ENCODE measurements at regions not wholly inside any gene's neighbourhood (a gene's known extent, or its start where the extent isn't known, plus 50 kb on each side); places are given as distances from the start of the nearest gene placed in this dataset.
A peak's percentile ranks its signal among the peaks of the same experiment; 100 is the strongest.

DNA sequence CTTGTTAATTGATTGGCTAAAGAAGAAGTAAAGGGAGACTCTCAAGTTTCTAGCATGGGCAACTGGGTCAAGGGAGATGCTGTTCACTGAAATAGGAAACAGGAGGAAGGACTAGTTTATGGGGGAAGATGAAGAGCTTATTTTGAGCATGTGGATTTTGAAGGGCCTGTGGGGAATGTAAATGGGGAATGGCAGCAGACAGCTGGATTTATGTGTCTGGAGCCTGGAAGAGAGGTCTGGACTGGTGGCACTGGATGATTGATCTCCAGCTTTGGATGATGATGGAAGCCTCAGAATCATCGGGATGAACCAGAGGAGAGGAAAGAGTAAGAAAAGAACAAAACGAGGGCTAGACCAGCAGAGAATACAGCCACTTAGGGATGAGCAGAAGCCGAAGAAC is 54.9 kb upstream of the ENAH start:
- in situ Hi-C loops (cut with HindIII; ENCODE audit: low pct_unique_long_range_greater_than_20kb, low sequenced_read_pairs) = no loop called here
- no peak for DNase-seq (ENCODE audit: low read depth)

DNA sequence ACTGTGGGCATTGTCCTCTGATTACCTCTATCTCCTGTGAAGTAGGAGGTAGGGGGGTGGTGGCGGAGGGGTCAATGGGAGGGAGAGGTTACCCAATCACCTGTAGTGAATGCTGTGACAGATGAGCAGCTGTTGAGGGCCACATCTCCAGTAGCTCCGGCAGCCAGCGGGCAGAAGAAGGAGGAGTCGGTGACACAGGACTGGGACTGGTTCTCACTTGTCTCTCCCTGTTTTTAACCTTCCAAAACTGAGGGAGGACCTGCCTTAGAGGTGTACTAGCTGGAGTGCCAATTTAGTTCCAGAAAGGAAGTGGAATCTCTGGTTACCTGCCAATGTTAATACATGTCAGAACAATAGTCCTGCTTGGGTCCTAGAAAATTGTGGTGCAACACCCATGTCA is 56.2 kb upstream of the ENAH start:
- in situ Hi-C loops (cut with HindIII; ENCODE audit: low pct_unique_long_range_greater_than_20kb, low sequenced_read_pairs) = no loop called here
- no peak for DNase-seq (ENCODE audit: low read depth)

DNA sequence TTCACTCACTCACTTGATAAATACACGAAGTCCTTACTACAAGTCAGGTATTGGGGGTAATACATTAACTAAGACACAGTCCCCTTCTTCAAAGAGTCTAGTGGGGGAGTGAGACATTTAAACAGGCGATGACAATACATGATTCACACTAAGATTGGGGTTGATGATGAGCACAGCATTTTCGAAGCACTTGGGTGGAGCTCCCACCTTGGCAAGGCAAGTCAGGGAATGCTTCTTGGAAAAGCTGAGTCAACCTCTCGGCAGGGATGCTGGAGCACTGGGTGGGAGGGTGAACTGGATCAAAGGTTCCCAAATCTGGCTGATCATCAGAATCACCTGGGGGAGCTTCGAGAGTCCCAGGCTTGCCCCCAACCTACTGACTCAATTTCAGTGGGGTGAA is 57.9 kb upstream of the ENAH start:
- peak; percentile 83 for DNase-seq (ENCODE audit: low read depth)
- in situ Hi-C loops (cut with HindIII; ENCODE audit: low pct_unique_long_range_greater_than_20kb, low sequenced_read_pairs) = no loop called here

DNA sequence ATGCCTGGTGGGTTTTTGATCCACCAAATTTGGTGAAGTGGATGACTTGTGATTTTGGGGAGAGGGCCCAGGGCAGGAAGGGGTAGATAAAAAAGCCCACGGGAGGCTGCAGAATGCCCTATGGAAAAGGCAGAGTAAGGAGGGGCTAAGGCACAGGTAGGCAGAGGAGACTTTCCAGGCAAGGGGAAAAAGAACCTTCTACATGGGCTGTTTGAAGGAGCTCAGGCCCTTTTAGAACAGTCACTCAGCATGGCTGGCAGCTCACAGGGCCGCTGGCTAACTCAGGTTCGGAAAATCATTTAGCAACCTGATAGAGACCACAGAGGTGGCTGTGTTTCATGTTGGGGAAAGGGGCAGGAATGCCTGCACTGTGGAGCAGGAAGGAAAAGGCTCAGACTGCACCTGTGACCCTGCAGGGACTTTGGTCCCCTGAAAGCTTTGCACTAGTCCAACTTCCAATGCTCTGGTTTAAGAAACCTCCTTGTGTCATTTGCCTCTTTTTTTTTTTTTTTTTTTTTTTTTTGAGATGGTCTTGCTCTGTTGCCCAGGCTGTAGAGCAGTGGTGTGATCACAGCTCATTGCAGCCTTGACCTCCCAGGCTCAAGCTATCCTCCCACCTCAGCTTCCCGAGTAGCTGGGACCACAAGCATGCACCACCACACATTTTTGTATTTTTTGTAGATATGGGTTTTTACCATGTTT is 58.5 kb upstream of the ENAH start:
- in situ Hi-C loops (cut with HindIII; ENCODE audit: low pct_unique_long_range_greater_than_20kb, low sequenced_read_pairs) = no loop called here
- DNase-seq (ENCODE audit: low read depth) = peak; percentile 40

- in situ Hi-C loops (cut with HindIII; ENCODE audit: low pct_unique_long_range_greater_than_20kb, low sequenced_read_pairs) = no loop called here
- no peak for DNase-seq (ENCODE audit: low read depth)
These were observed 59.5 kb upstream of the ENAH start for GRCh38 chr1:225712391-225712790.

DNA sequence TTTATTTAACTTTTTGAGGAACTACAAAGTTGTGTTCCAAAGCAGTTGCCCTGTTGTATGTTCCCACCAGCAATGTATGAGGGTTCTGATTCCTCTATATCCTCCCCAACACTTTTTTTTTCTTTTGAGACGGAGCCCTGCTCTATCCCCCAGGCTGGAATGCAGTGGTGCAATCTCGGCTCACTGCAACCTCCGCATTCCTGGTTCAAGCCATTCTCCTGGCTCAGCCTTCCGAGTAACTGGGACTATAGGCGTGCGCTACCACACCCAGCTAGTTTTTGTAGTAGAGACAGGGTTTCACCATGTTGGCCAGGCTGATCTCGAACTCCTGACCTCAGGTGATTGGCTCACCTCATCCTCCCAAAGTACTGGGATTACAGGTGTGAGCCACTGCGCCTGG is 60.4 kb upstream of the ENAH start:
- DNase-seq (ENCODE audit: low read depth) = no peak
- in situ Hi-C loops (cut with HindIII; ENCODE audit: low pct_unique_long_range_greater_than_20kb, low sequenced_read_pairs) = no loop called here

- DNase-seq (ENCODE audit: low read depth) = no peak
- in situ Hi-C loops (cut with HindIII; ENCODE audit: low pct_unique_long_range_greater_than_20kb, low sequenced_read_pairs) = no loop called here
These were observed 56.7 kb upstream of the SRP9 start for GRCh38 chr1:225720937-225721336.

DNA sequence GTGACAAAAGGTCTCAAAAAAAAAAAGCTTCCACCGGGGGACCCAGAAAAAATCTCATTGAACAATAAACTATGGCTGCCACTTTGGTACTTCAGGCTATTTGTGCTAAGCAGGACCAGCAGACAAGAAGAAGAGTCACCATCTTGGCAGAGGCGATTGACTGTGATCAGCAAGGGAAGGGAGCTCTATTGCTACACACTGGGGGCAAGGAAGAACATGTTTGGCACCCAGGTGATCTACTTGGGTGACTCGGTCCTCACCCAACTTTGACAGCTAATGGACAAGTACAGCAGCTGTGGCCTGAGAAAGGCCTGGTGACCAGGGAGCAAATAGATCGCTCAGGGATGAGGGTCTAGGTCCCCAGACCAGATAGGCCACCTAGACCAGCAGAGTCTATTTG is 53.4 kb upstream of the SRP9 start:
- no peak for DNase-seq (ENCODE audit: low read depth)
- in situ Hi-C loops (cut with HindIII; ENCODE audit: low pct_unique_long_range_greater_than_20kb, low sequenced_read_pairs) = no loop called here
